ENCODE measurements at regions not wholly inside any gene's neighbourhood (a gene's known extent, or its start where the extent isn't known, plus 50 kb on each side); places are given as distances from the start of the nearest gene placed in this dataset.

DNA sequence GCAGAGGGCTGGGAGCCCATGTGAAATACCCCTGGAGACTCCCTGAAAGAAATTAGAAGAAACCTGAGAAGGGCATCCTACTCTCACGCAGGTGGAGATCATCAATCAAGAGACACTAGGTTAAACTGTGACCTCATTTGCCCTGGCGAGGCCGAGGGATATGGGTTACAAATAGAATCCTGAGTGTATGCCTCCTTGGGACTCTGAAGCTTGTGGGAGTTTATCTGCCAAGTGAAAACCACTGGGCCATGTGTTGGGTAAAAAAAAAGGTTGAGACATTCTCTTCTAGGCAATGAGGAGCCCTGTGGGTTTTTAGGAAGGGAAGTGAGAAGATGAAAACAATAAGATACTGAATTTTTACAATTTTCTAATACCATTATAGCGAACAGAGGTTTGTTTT, 160.7 kb upstream of the ARID2 start:
- TF ChIP-seq, protein P1, sequence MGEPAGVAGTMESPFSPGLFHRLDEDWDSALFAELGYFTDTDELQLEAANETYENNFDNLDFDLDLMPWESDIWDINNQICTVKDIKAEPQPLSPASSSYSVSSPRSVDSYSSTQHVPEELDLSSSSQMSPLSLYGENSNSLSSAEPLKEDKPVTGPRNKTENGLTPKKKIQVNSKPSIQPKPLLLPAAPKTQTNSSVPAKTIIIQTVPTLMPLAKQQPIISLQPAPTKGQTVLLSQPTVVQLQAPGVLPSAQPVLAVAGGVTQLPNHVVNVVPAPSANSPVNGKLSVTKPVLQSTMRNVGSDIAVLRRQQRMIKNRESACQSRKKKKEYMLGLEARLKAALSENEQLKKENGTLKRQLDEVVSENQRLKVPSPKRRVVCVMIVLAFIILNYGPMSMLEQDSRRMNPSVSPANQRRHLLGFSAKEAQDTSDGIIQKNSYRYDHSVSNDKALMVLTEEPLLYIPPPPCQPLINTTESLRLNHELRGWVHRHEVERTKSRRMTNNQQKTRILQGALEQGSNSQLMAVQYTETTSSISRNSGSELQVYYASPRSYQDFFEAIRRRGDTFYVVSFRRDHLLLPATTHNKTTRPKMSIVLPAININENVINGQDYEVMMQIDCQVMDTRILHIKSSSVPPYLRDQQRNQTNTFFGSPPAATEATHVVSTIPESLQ (CRISPR knock-in tag; conservative IDR thresholded peaks at IDR 0.05): no peak
- TF ChIP-seq, protein P2, sequence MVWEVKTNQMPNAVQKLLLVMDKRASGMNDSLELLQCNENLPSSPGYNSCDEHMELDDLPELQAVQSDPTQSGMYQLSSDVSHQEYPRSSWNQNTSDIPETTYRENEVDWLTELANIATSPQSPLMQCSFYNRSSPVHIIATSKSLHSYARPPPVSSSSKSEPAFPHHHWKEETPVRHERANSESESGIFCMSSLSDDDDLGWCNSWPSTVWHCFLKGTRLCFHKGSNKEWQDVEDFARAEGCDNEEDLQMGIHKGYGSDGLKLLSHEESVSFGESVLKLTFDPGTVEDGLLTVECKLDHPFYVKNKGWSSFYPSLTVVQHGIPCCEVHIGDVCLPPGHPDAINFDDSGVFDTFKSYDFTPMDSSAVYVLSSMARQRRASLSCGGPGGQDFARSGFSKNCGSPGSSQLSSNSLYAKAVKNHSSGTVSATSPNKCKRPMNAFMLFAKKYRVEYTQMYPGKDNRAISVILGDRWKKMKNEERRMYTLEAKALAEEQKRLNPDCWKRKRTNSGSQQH (CRISPR knock-in tag; IDR thresholded peaks at IDR 0.05; ENCODE audit: low read depth): no peak
- TF ChIP-seq MIER3 (CRISPR knock-in tag; IDR thresholded peaks at IDR 0.05; ENCODE audit: borderline replicate concordance) (no peak), POLR2G (IDR thresholded peaks at IDR 0.05; ENCODE audit: low read depth, low read length) (no peak), NBN (conservative IDR thresholded peaks at IDR 0.05) (no peak), TEAD3 (CRISPR knock-in tag; optimal IDR thresholded peaks at IDR 0.05; ENCODE audit: borderline replicate concordance) (no peak)
- TF ChIP-seq, protein P3, sequence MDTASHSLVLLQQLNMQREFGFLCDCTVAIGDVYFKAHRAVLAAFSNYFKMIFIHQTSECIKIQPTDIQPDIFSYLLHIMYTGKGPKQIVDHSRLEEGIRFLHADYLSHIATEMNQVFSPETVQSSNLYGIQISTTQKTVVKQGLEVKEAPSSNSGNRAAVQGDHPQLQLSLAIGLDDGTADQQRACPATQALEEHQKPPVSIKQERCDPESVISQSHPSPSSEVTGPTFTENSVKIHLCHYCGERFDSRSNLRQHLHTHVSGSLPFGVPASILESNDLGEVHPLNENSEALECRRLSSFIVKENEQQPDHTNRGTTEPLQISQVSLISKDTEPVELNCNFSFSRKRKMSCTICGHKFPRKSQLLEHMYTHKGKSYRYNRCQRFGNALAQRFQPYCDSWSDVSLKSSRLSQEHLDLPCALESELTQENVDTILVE (CRISPR knock-in tag; IDR thresholded peaks at IDR 0.05): no peak
- TF ChIP-seq, protein P4, sequence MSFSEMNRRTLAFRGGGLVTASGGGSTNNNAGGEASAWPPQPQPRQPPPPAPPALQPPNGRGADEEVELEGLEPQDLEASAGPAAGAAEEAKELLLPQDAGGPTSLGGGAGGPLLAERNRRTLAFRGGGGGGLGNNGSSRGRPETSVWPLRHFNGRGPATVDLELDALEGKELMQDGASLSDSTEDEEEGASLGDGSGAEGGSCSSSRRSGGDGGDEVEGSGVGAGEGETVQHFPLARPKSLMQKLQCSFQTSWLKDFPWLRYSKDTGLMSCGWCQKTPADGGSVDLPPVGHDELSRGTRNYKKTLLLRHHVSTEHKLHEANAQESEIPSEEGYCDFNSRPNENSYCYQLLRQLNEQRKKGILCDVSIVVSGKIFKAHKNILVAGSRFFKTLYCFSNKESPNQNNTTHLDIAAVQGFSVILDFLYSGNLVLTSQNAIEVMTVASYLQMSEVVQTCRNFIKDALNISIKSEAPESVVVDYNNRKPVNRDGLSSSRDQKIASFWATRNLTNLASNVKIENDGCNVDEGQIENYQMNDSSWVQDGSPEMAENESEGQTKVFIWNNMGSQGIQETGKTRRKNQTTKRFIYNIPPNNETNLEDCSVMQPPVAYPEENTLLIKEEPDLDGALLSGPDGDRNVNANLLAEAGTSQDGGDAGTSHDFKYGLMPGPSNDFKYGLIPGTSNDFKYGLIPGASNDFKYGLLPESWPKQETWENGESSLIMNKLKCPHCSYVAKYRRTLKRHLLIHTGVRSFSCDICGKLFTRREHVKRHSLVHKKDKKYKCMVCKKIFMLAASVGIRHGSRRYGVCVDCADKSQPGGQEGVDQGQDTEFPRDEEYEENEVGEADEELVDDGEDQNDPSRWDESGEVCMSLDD (CRISPR knock-in tag; IDR thresholded peaks at IDR 0.05; ENCODE audit: borderline replicate concordance): no peak
- TF ChIP-seq, protein P5, sequence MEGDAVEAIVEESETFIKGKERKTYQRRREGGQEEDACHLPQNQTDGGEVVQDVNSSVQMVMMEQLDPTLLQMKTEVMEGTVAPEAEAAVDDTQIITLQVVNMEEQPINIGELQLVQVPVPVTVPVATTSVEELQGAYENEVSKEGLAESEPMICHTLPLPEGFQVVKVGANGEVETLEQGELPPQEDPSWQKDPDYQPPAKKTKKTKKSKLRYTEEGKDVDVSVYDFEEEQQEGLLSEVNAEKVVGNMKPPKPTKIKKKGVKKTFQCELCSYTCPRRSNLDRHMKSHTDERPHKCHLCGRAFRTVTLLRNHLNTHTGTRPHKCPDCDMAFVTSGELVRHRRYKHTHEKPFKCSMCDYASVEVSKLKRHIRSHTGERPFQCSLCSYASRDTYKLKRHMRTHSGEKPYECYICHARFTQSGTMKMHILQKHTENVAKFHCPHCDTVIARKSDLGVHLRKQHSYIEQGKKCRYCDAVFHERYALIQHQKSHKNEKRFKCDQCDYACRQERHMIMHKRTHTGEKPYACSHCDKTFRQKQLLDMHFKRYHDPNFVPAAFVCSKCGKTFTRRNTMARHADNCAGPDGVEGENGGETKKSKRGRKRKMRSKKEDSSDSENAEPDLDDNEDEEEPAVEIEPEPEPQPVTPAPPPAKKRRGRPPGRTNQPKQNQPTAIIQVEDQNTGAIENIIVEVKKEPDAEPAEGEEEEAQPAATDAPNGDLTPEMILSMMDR (CRISPR knock-in tag; IDR thresholded peaks at IDR 0.05): no peak
